ENCODE measurements at regions not wholly inside any gene's neighbourhood (a gene's known extent, or its start where the extent isn't known, plus 50 kb on each side); places are given as distances from the start of the nearest gene placed in this dataset.

GRCh38 chr4:3834663-3835521, 68.7 kb downstream of the ADRA2C start:
- TF ChIP-seq CHD1 (IDR thresholded peaks at IDR 0.05; ENCODE audit: low read length) (no peak), ZNF695 (CRISPR knock-in tag; IDR thresholded peaks at IDR 0.05) (no peak), SP1 (CRISPR knock-in tag; IDR thresholded peaks at IDR 0.05) (no peak), CTCF (IDR thresholded peaks at IDR 0.05 in 2 of 3, conservative IDR thresholded peaks at IDR 0.05 in 1 of 3; ENCODE audit: insufficient read depth in 2 of 3, low read depth in 1 of 3, low read length in 3 of 3) (0 out of 6 replicates have a peak, but pooled peaks of 1 of the 3 experiments have one; percentile 4), MBD2 (IDR thresholded peaks at IDR 0.05; ENCODE audit: borderline replicate concordance, low read depth) (no peak), HINFP (tag; conservative IDR thresholded peaks at IDR 0.05; ENCODE audit: low read depth) (no peak), SPI1 (IDR thresholded peaks at IDR 0.05; ENCODE audit: borderline replicate concordance, low read depth, low read length) (no peak), ZNF75A (CRISPR knock-in tag; IDR thresholded peaks at IDR 0.05) (no peak), BHLHE40 (IDR thresholded peaks at IDR 0.05; ENCODE audit: low read length) (no peak)

All from K562 (cell line).